HG03045 (cell line): ENCODE measurements at regions not wholly inside any gene's neighbourhood (a gene's known extent, or its start where the extent isn't known, plus 50 kb on each side); places are given as distances from the start of the nearest gene placed in this dataset.

Experiments used
- ATAC-seq: cut with Tn5 transposase; IDR thresholded peaks from one replicate; pipeline ENCODE4 v1.9.1; 2021; ENCODE audit warnings: mild to moderate bottlenecking, moderate library complexity; ENCODE audit not compliant: unreplicated experiment

- no peak for ATAC-seq
Observed at GRCh38 chr5:60340965-60341471, 358.9 kb downstream of the DEPDC1B start.

GRCh38 chr5:60340326-60340725, 359.6 kb downstream of the DEPDC1B start:
- ATAC-seq: no peak

GRCh38 chr5:60339691-60340201, 360.2 kb downstream of the DEPDC1B start:
- ATAC-seq: no peak

GRCh38 chr5:60338846-60339245, 361.1 kb downstream of the DEPDC1B start:
- no peak for ATAC-seq

- no peak for ATAC-seq
Observed at GRCh38 chr5:60336491-60336890, 363.5 kb downstream of the DEPDC1B start.

GRCh38 chr5:60335913-60336312, 364.1 kb downstream of the DEPDC1B start:
- ATAC-seq: no peak

GRCh38 chr5:60334281-60334713, 365.7 kb downstream of the DEPDC1B start:
- no peak for ATAC-seq

GRCh38 chr5:60333005-60333571, 366.9 kb downstream of the DEPDC1B start:
- no peak for ATAC-seq

- ATAC-seq: peak; percentile 56
Observed at GRCh38 chr5:60332244-60333004, 367.5 kb downstream of the DEPDC1B start.

- ATAC-seq: no peak
Observed at GRCh38 chr5:60330236-60330635, 369.7 kb downstream of the DEPDC1B start.

GRCh38 chr5:60325870-60326269, 374.1 kb downstream of the DEPDC1B start:
- no peak for ATAC-seq

GRCh38 chr5:60323596-60323995, 376.4 kb downstream of the DEPDC1B start:
- ATAC-seq: no peak

GRCh38 chr5:60312098-60312497, 387.9 kb downstream of the DEPDC1B start:
- ATAC-seq: no peak

- ATAC-seq: no peak
Observed at GRCh38 chr5:60299944-60300343, 400.0 kb downstream of the DEPDC1B start.

- no peak for ATAC-seq
Observed at GRCh38 chr5:60297658-60298057, 402.3 kb downstream of the DEPDC1B start.

- ATAC-seq: peak; percentile 61
Observed at GRCh38 chr5:60295423-60295822, 401.9 kb upstream of the PDE4D start.

GRCh38 chr5:60293518-60293917, 400.0 kb upstream of the PDE4D start:
- no peak for ATAC-seq

- ATAC-seq: no peak
Observed at GRCh38 chr5:60287174-60287771, 393.7 kb upstream of the PDE4D start.

- ATAC-seq: no peak
Observed at GRCh38 chr5:60285910-60286309, 392.4 kb upstream of the PDE4D start.

- ATAC-seq: no peak
Observed at GRCh38 chr5:60280943-60281342, 387.4 kb upstream of the PDE4D start.

GRCh38 chr5:60277941-60278340, 384.4 kb upstream of the PDE4D start:
- ATAC-seq: no peak

GRCh38 chr5:60274747-60275146, 381.2 kb upstream of the PDE4D start:
- no peak for ATAC-seq
